Fibroblast of lung (primary cell): ENCODE measurements at regions not wholly inside any gene's neighbourhood (a gene's known extent, or its start where the extent isn't known, plus 50 kb on each side); places are given as distances from the start of the nearest gene placed in this dataset.

ENCODE experiments used
- EZH2 ChIP-seq: IDR thresholded peaks from 2 replicates; pipeline ENCODE4 v1.5.1; 2012; ENCODE audit warnings: low read length, control low read depth, mild to moderate bottlenecking; ENCODE audit errors: missing control alignments
- TF ChIP-seq, protein P1 (sequence below), 2 donors: IDR thresholded peaks in 1 of 2; conservative IDR thresholded peaks in 1 of 2; 1 replicate in 1 of 2; 2 replicates in 1 of 2; pipeline ENCODE4 v1.5.1; 2011 to 2012; ENCODE audit warnings: low read length in 2 of 2, control low read depth in 1 of 2, inconsistent platforms in 1 of 2, low read depth in 1 of 2, mild to moderate bottlenecking in 1 of 2

DNA sequence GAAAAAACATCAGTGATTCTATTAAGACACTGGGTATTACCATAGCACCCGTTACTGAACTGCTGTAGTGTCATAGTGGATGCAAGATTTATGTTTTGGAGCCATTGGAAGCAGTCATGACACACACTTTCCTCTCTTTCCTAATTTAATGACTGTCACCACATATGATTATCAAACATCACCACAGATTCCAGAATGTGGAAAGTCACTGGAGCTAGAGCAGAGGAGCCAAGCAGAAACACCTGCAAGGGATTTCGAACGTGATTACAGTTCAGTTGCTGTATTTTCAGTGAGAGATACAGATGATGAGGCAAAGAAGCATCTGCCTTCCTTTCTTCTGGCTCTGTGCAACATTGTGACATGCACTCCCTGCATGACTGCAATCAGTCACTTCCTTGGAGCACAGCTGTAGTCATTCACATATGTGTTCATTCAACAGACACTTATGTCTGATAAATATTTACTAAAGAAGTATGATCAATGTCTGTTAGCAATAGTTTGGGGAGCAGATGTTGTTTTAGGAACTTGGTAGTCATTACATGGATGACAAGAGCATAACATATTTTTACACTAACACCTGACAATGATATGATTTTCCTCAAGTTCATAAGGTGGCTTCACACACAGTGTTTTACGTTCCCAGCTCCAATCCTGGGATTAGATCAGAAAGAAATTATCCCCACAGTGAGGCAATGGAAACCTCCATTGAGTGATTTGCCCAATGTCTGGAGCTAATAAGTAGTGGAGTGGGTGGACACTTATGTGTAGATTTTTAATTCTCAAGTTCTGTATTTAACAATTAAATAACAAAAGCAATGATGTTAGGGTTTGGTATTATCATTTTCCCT is 416.6 kb downstream of the PLCL1 start:
- TF ChIP-seq, protein P1, sequence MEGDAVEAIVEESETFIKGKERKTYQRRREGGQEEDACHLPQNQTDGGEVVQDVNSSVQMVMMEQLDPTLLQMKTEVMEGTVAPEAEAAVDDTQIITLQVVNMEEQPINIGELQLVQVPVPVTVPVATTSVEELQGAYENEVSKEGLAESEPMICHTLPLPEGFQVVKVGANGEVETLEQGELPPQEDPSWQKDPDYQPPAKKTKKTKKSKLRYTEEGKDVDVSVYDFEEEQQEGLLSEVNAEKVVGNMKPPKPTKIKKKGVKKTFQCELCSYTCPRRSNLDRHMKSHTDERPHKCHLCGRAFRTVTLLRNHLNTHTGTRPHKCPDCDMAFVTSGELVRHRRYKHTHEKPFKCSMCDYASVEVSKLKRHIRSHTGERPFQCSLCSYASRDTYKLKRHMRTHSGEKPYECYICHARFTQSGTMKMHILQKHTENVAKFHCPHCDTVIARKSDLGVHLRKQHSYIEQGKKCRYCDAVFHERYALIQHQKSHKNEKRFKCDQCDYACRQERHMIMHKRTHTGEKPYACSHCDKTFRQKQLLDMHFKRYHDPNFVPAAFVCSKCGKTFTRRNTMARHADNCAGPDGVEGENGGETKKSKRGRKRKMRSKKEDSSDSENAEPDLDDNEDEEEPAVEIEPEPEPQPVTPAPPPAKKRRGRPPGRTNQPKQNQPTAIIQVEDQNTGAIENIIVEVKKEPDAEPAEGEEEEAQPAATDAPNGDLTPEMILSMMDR (conservative IDR thresholded peaks at IDR 0.05 in 1 of 2, IDR thresholded peaks at IDR 0.05 in 1 of 2; ENCODE audit: low read depth in 1 of 2, low read length in 2 of 2): no peak
- TF ChIP-seq EZH2: no peak
